Stimulated activated CD4-positive, alpha-beta T cell treated with anti-CD3 and anti-CD28 coated beads, Interleukin-1b, Interleukin-23, amount 100 ng/mL, for 4 hours (primary cell): ENCODE measurements at regions not wholly inside any gene's neighbourhood (a gene's known extent, or its start where the extent isn't known, plus 50 kb on each side); places are given as distances from the start of the nearest gene placed in this dataset.
"Not testable (repeated sequence)": the region's sequence is repeated elsewhere in the genome, so short reads cannot be mapped to it uniquely, and the experiment has no call there.

Experiments
- DNase-seq, 2 donors: peaks; one replicate each; pipeline ENCODE4 v3.0.0-alpha.2; 2020; ENCODE audit warnings: low read depth in 2 of 2

- DNase-seq, result not testable (repeated sequence)
These were observed 958.5 kb upstream of the SEMA6A start for GRCh38 chr5:117533051-117533670.

- no peak for DNase-seq
These were observed 945.4 kb upstream of the SEMA6A start for GRCh38 chr5:117519957-117520500.

- DNase-seq, result no peak
These were observed 929.7 kb upstream of the SEMA6A start for GRCh38 chr5:117504305-117504704.

GRCh38 chr5:117497601-117498000 is 923.0 kb upstream of the SEMA6A start:
- no peak for DNase-seq

- no peak for DNase-seq
These were observed 922.2 kb upstream of the SEMA6A start for GRCh38 chr5:117496801-117497200.

- no peak for DNase-seq
These were observed 919.6 kb upstream of the SEMA6A start for GRCh38 chr5:117494188-117494587.

GRCh38 chr5:117488976-117489500 is 914.4 kb upstream of the SEMA6A start:
- no peak for DNase-seq

- DNase-seq, result no peak
These were observed 912.9 kb upstream of the SEMA6A start for GRCh38 chr5:117487556-117487955.

GRCh38 chr5:117486879-117487391 is 912.3 kb upstream of the SEMA6A start:
- DNase-seq, result no peak

- DNase-seq, result no peak
These were observed 911.6 kb upstream of the SEMA6A start for GRCh38 chr5:117486261-117486660.

- DNase-seq, result no peak
These were observed 901.3 kb upstream of the SEMA6A start for GRCh38 chr5:117475919-117476318.

GRCh38 chr5:117473165-117473564 is 898.5 kb upstream of the SEMA6A start:
- no peak for DNase-seq

- DNase-seq, result no peak
These were observed 889.4 kb upstream of the SEMA6A start for GRCh38 chr5:117463881-117464570.

- no peak for DNase-seq
These were observed 887.3 kb upstream of the SEMA6A start for GRCh38 chr5:117461966-117462365.

- no peak for DNase-seq
These were observed 886.8 kb upstream of the SEMA6A start for GRCh38 chr5:117461403-117461802.

GRCh38 chr5:117457656-117458055 is 883.0 kb upstream of the SEMA6A start:
- no peak for DNase-seq

GRCh38 chr5:117456866-117457470 is 882.3 kb upstream of the SEMA6A start:
- no peak for DNase-seq

GRCh38 chr5:117455236-117456233 is 880.9 kb upstream of the SEMA6A start:
- no peak for DNase-seq

GRCh38 chr5:117454716-117455212 is 880.1 kb upstream of the SEMA6A start:
- DNase-seq, result peak; percentile 10 to 13

- DNase-seq, result no peak
These were observed 862.2 kb upstream of the SEMA6A start for GRCh38 chr5:117436846-117437245.

- no peak for DNase-seq
These were observed 860.6 kb upstream of the SEMA6A start for GRCh38 chr5:117435203-117435602.
